ENCODE measurements at regions not wholly inside any gene's neighbourhood (a gene's known extent, or its start where the extent isn't known, plus 50 kb on each side); places are given as distances from the start of the nearest gene placed in this dataset.
"Not testable (repeated sequence)": the region's sequence is repeated elsewhere in the genome, so short reads cannot be mapped to it uniquely, and the experiment has no call there.

GRCh38 chr9:138201167-138201889, 323.7 kb downstream of the CACNA1B start:
- not testable (repeated sequence) for TF ChIP-seq POLR2AphosphoS5, CTCF (IDR thresholded peaks at IDR 0.05)

All from prostate gland (tissue), 2 donors.